Subcutaneous abdominal adipose tissue (tissue), 5 donors: ENCODE measurements at regions not wholly inside any gene's neighbourhood (a gene's known extent, or its start where the extent isn't known, plus 50 kb on each side); places are given as distances from the start of the nearest gene placed in this dataset.

ENCODE experiments used
- H3K27ac ChIP-seq: one replicate; pipeline ENCODE4 v1.7.0; 2013; ENCODE audit warnings: low read depth, mild to moderate bottlenecking, inconsistent platforms, low read length, moderate library complexity
- H3K27me3 ChIP-seq, 5 donors: one replicate each; pipeline ENCODE4 v1.7.0; 2013; ENCODE audit warnings: low read length in 5 of 5, inconsistent platforms in 1 of 5; ENCODE audit not compliant: control insufficient read depth in 5 of 5, insufficient read depth in 4 of 5
- H3K36me3 ChIP-seq, 5 donors: one replicate each; pipeline ENCODE4 v1.7.0; 2013; ENCODE audit warnings: low read length in 5 of 5; ENCODE audit not compliant: control insufficient read depth in 5 of 5, insufficient read depth in 5 of 5
- H3K4me1 ChIP-seq, 5 donors: one replicate each; pipeline ENCODE4 v1.7.0; 2013; ENCODE audit warnings: low read length in 5 of 5, mild to moderate bottlenecking in 3 of 5, moderate library complexity in 1 of 5; ENCODE audit not compliant: control insufficient read depth in 5 of 5, insufficient read depth in 5 of 5
- H3K4me3 ChIP-seq, 5 donors: one replicate each; pipeline ENCODE4 v1.7.0; 2013; ENCODE audit warnings: low read length in 5 of 5, low read depth in 1 of 5
- H3K9ac ChIP-seq, 5 donors: one replicate each; pipeline ENCODE4 v1.7.0; 2013; ENCODE audit warnings: low read length in 5 of 5, mild to moderate bottlenecking in 4 of 5, moderate library complexity in 3 of 5
- H3K9me3 ChIP-seq, 5 donors: one replicate each; pipeline ENCODE4 v1.7.0; 2013; ENCODE audit warnings: low read length in 5 of 5; ENCODE audit not compliant: control insufficient read depth in 5 of 5
- donor health status: healthy.
- donor health status: healthy.
- donor health status: healthy.
- donor health status: healthy.
- donor health status: healthy.

GRCh38 chr9:91144769-91145168 lies 216.9 kb downstream of the AUH start:
- H3K4me3 ChIP-seq, result no peak overlapping the region
- no peaks in the 10 kb centered on the region for H3K9me3 ChIP-seq
- no peaks in the 10 kb centered on the region for H3K36me3 ChIP-seq
- no peaks in the 10 kb centered on the region for H3K4me1 ChIP-seq
- no peak overlapping the region for H3K27ac ChIP-seq
- H3K27me3 ChIP-seq, result no peaks in the 10 kb centered on the region
- no peak overlapping the region for H3K9ac ChIP-seq

- Histone ChIP-seq H3K9ac (no peak overlapping the region), H3K4me3 (no peak overlapping the region), H3K9me3 (no peaks in the 10 kb centered on the region), H3K4me1 (no peaks in the 10 kb centered on the region), H3K27me3 (no peaks in the 10 kb centered on the region), H3K36me3 (no peaks in the 10 kb centered on the region), H3K27ac (no peak overlapping the region)
These were observed 216.2 kb downstream of the AUH start for GRCh38 chr9:91145496-91145895.

- Histone ChIP-seq H3K27me3 (no peaks in the 10 kb centered on the region), H3K4me3 (no peak overlapping the region), H3K9ac (no peak overlapping the region), H3K36me3 (no peaks in the 10 kb centered on the region), H3K4me1 (no peaks in the 10 kb centered on the region), H3K27ac (no peak overlapping the region), H3K9me3 (no peaks in the 10 kb centered on the region)
These were observed 215.2 kb downstream of the AUH start for GRCh38 chr9:91146391-91147019.

GRCh38 chr9:91147079-91147708 lies 214.5 kb downstream of the AUH start:
- Histone ChIP-seq H3K27me3 (no peaks in the 10 kb centered on the region), H3K27ac (no peak overlapping the region), H3K36me3 (no peaks in the 10 kb centered on the region), H3K9ac (no peak overlapping the region), H3K9me3 (no peaks in the 10 kb centered on the region), H3K4me1 (peaks cover 0 to 3% (median 0%) of the 10 kb centered on the region in 5 donors), H3K4me3 (no peak overlapping the region)

- H3K9me3 ChIP-seq, result no peaks in the 10 kb centered on the region
- H3K4me3 ChIP-seq, result no peak overlapping the region
- H3K4me1 ChIP-seq, result peaks cover 0 to 3% (median 0%) of the 10 kb centered on the region in 5 donors
- no peak overlapping the region for H3K27ac ChIP-seq
- H3K9ac ChIP-seq, result no peak overlapping the region
- no peaks in the 10 kb centered on the region for H3K36me3 ChIP-seq
- H3K27me3 ChIP-seq, result no peaks in the 10 kb centered on the region
These were observed 213.4 kb downstream of the AUH start for GRCh38 chr9:91148306-91148705.

- no peak overlapping the region for H3K9ac ChIP-seq
- H3K9me3 ChIP-seq, result peaks cover 0 to 7% (median 3%) of the 10 kb centered on the region in 5 donors
- H3K4me1 ChIP-seq, result peaks cover 0 to 3% (median 0%) of the 10 kb centered on the region in 5 donors
- H3K4me3 ChIP-seq, result no peak overlapping the region
- H3K27ac ChIP-seq, result no peak overlapping the region
- no peaks in the 10 kb centered on the region for H3K27me3 ChIP-seq
- no peaks in the 10 kb centered on the region for H3K36me3 ChIP-seq
These were observed 211.3 kb downstream of the AUH start for GRCh38 chr9:91150273-91150997.

- H3K9me3 ChIP-seq, result peaks cover 0 to 7% (median 3%) of the 10 kb centered on the region in 5 donors
- H3K27ac ChIP-seq, result no peak overlapping the region
- H3K4me3 ChIP-seq, result no peak overlapping the region
- H3K36me3 ChIP-seq, result no peaks in the 10 kb centered on the region
- H3K4me1 ChIP-seq, result peaks cover 0 to 3% (median 0%) of the 10 kb centered on the region in 5 donors
- H3K9ac ChIP-seq, result no peak overlapping the region
- no peaks in the 10 kb centered on the region for H3K27me3 ChIP-seq
These were observed 210.6 kb downstream of the AUH start for GRCh38 chr9:91150998-91151717.

GRCh38 chr9:91151718-91152095 lies 210.0 kb downstream of the AUH start:
- Histone ChIP-seq H3K4me1 (peaks cover 0 to 3% (median 0%) of the 10 kb centered on the region in 5 donors), H3K27ac (no peak overlapping the region), H3K36me3 (no peaks in the 10 kb centered on the region), H3K27me3 (no peaks in the 10 kb centered on the region), H3K9me3 (peaks cover 0 to 7% (median 3%) of the 10 kb centered on the region in 5 donors), H3K9ac (no peak overlapping the region), H3K4me3 (no peak overlapping the region)

GRCh38 chr9:91154686-91155085 lies 207.0 kb downstream of the AUH start:
- H3K36me3 ChIP-seq, result no peaks in the 10 kb centered on the region
- peaks cover 0 to 7% (median 0%) of the 10 kb centered on the region in 5 donors for H3K4me1 ChIP-seq
- H3K4me3 ChIP-seq, result no peak overlapping the region
- H3K27ac ChIP-seq, result no peak overlapping the region
- H3K9ac ChIP-seq, result no peak overlapping the region
- H3K9me3 ChIP-seq, result peaks cover 0 to 7% (median 3%) of the 10 kb centered on the region in 5 donors
- no peaks in the 10 kb centered on the region for H3K27me3 ChIP-seq

- Histone ChIP-seq H3K4me1 (peaks cover 0 to 7% (median 0%) of the 10 kb centered on the region in 5 donors), H3K9ac (no peak overlapping the region), H3K27ac (no peak overlapping the region), H3K4me3 (no peak overlapping the region), H3K36me3 (no peaks in the 10 kb centered on the region), H3K27me3 (no peaks in the 10 kb centered on the region), H3K9me3 (peaks cover 0 to 7% (median 3%) of the 10 kb centered on the region in 5 donors)
These were observed 206.5 kb downstream of the AUH start for GRCh38 chr9:91155181-91155580.
